GM12878 (cell line): ENCODE measurements at regions not wholly inside any gene's neighbourhood (a gene's known extent, or its start where the extent isn't known, plus 50 kb on each side); places are given as distances from the start of the nearest gene placed in this dataset.

Experiments
- ATAC-seq: fragments of 200-7000 bp; cut with Tn5 transposase; 3 replicates; pipeline ENCODE4 v1.9.1; 2020; ENCODE audit warnings: mild to moderate bottlenecking, moderate library complexity
- BruUV-seq: library from RNA; stranded (reverse); fragments of 400-500 nt; replicated peaks from 2 replicates; lab custom pipeline; 2021; lab: Mats Ljungman, UMichigan
- CTCF ChIA-PET: fragments of 300-600 bp; sonication (Branson Sonifier 250); formaldehyde crosslinking; extraction: SDS; loops from one replicate; lab custom pipeline; 2021; ENCODE audit warnings: inconsistent platforms; lab: Yijun Ruan, JAX
- POLR2A ChIA-PET: fragments of 350-600 bp; formaldehyde crosslinking; extraction: SDS; loops from one replicate; lab custom pipeline; 2021; ENCODE audit warnings: inconsistent platforms; lab: Charles Lee
- RAD21 ChIA-PET: fragments of 300-600 bp; sonication (Branson Sonifier 250); formaldehyde crosslinking; loops from one replicate; lab custom pipeline; 2023; ENCODE audit warnings: antibody characterized with exemption; ENCODE audit not compliant: unreplicated experiment; lab: Charles Lee
- SMC1A ChIA-PET: fragments of 300-600 bp; sonication (Branson Sonifier 250); formaldehyde crosslinking; loops from one replicate; lab custom pipeline; 2023; ENCODE audit not compliant: unreplicated experiment, uncharacterized antibody; lab: Charles Lee
- DNase-seq: peaks from one replicate; pipeline ENCODE4 v3.0.0-alpha.2; 2011; ENCODE audit warnings: low read depth, low spot score
- FAIRE-seq: peaks from 3 replicates; lab custom pipeline; 2011; peaks lifted over from hg19 to GRCh38; lab: Jason Lieb, UNC
- H2AFZ ChIP-seq: 2 replicates; pipeline ENCODE4 v1.6.0; 2011; ENCODE audit warnings: low read depth, low read length, control low read depth; ENCODE audit not compliant: control insufficient read depth
- H3K27ac ChIP-seq: 2 replicates; pipeline ENCODE4 v1.5.1; 2011; ENCODE audit warnings: control low read depth; ENCODE audit not compliant: control insufficient read depth, insufficient read depth
- H3K27me3 ChIP-seq, 2 experiments: replicated peaks in 1 of 2; 2 replicates each; pipeline versions ENCODE4 v1.6.0 to v1.6.1; 2011; ENCODE audit warnings: low read length in 1 of 2; ENCODE audit not compliant: control insufficient read depth in 2 of 2, insufficient read depth in 2 of 2
- H3K36me3 ChIP-seq, 2 experiments: 2 replicates each; pipeline ENCODE4 v1.5.1; 2011; ENCODE audit warnings: low read length in 1 of 2; ENCODE audit not compliant: control insufficient read depth in 2 of 2, insufficient read depth in 2 of 2
- H3K4me1 ChIP-seq: 2 replicates; pipeline ENCODE4 v1.6.1; 2011; ENCODE audit warnings: mild to moderate bottlenecking, low read length, moderate library complexity, mixed read lengths; ENCODE audit not compliant: control insufficient read depth, insufficient read depth
- H3K4me2 ChIP-seq: 2 replicates; pipeline ENCODE4 v1.6.0; 2011; ENCODE audit warnings: control low read depth; ENCODE audit not compliant: control insufficient read depth, insufficient read depth
- H3K4me3 ChIP-seq: fragments of 200-600 bp; sonication (generic); 2 replicates; pipeline ENCODE4 v1.5.1; 2016
- H3K79me2 ChIP-seq: 2 replicates; pipeline ENCODE4 v1.6.0; 2011; ENCODE audit warnings: low read length; ENCODE audit not compliant: control insufficient read depth, insufficient read depth
- H3K9ac ChIP-seq: 2 replicates; pipeline ENCODE4 v1.8.0; 2011; ENCODE audit warnings: low read length, control low read depth, mixed read lengths; ENCODE audit not compliant: control insufficient read depth, insufficient read depth
- H3K9me3 ChIP-seq: replicated peaks from 3 replicates; pipeline ENCODE4 v1.5.1; 2011; ENCODE audit warnings: mild to moderate bottlenecking, low read length; ENCODE audit not compliant: control insufficient read depth, insufficient read depth
- H4K20me1 ChIP-seq: 2 replicates; pipeline ENCODE4 v1.6.0; 2011; ENCODE audit not compliant: control insufficient read depth, insufficient read depth
- ATF2 ChIP-seq: IDR thresholded peaks from 2 replicates; pipeline ENCODE4 v1.6.1; 2012; ENCODE audit warnings: low read length, inconsistent platforms
- ATF7 ChIP-seq: fragments of 450-650 bp; IDR thresholded peaks from 2 replicates; pipeline ENCODE4 v1.6.1; 2016; ENCODE audit warnings: low read depth, mild to moderate bottlenecking
- IKZF2 ChIP-seq, 2 experiments: fragments of 450-650 bp; IDR thresholded peaks; 2 replicates each; pipeline ENCODE4 v1.6.1; 2017; ENCODE audit warnings: mild to moderate bottlenecking in 2 of 2, moderate library complexity in 2 of 2
- KLF5 ChIP-seq: fragments of 450-650 bp; IDR thresholded peaks from 2 replicates; pipeline ENCODE4 v1.6.1; 2014; ENCODE audit warnings: mild to moderate bottlenecking; ENCODE audit not compliant: partially characterized antibody
- MEF2A ChIP-seq: IDR thresholded peaks from 2 replicates; pipeline ENCODE4 v1.6.1; 2011; ENCODE audit warnings: low read depth, mild to moderate bottlenecking, low read length, moderate library complexity; ENCODE audit not compliant: insufficient read depth
- MTA3 ChIP-seq: IDR thresholded peaks from 2 replicates; pipeline ENCODE4 v1.6.1; 2012; ENCODE audit warnings: low read length, inconsistent platforms, borderline replicate concordance
- MXI1 ChIP-seq: fragments of 150-350 bp; IDR thresholded peaks from 2 replicates; pipeline ENCODE4 v1.6.1; 2011; ENCODE audit warnings: low read depth, mild to moderate bottlenecking, inconsistent platforms, low read length, improper control_type of control experiment
- NFXL1 ChIP-seq: fragments of 450-650 bp; IDR thresholded peaks from 2 replicates; pipeline ENCODE4 v1.6.1; 2017; ENCODE audit warnings: antibody characterized with exemption, mild to moderate bottlenecking, borderline replicate concordance
- POLR2A ChIP-seq: IDR thresholded peaks from 2 replicates; pipeline ENCODE4 v1.6.1; 2011; ENCODE audit warnings: low read depth, mild to moderate bottlenecking, low read length
- SIN3A ChIP-seq: IDR thresholded peaks from 2 replicates; pipeline ENCODE4 v1.6.1; 2012; ENCODE audit warnings: low read depth, low read length, improper control_type of control experiment
- SUZ12 ChIP-seq: fragments of 200-600 bp; sonication (generic); IDR thresholded peaks from one replicate; pipeline ENCODE4 v1.6.1; 2018; ENCODE audit warnings: antibody characterized with exemption, mild to moderate bottlenecking; ENCODE audit not compliant: unreplicated experiment
- ZNF217 ChIP-seq: fragments of 450-650 bp; IDR thresholded peaks from 2 replicates; pipeline ENCODE4 v1.6.1; 2017; ENCODE audit warnings: antibody characterized with exemption, mild to moderate bottlenecking
- ZZZ3 ChIP-seq: IDR thresholded peaks from 2 replicates; pipeline ENCODE4 v1.6.1; 2011; ENCODE audit warnings: low read depth; ENCODE audit not compliant: control insufficient read depth, insufficient read length
- WGBS: methylation state at CpG from one replicate; pipeline ENCODE4 v1.1.6; 2016; ENCODE audit warnings: low lambda C conversion rate; ENCODE audit not compliant: insufficient replicate concordance, insufficient coverage; ENCODE audit errors: missing lambda C conversion rate; 5-methylcytosine and 5-hydroxymethylcytosine counted together
- in situ Hi-C: fragments of 300-500 bp; cut with MboI; formaldehyde crosslinking; loops from 9 replicates; pipeline ENCODE4 v1.14.3; 2018; ENCODE audit warnings: mixed read lengths
- intact Hi-C: fragments of 100-400 bp; cut with micrococcal nuclease; formaldehyde crosslinking; loops from one replicate; pipeline ENCODE4 v1.14.2; 2022; ENCODE audit not compliant: unreplicated experiment
- TF ChIP-seq, protein P1 (sequence below): fragments of 450-650 bp; formaldehyde crosslinking; IDR thresholded peaks from 2 replicates; pipeline ENCODE4 v1.4.0; 2022; ENCODE audit warnings: mild to moderate bottlenecking, moderate library complexity
- TF ChIP-seq, protein P2 (sequence below): fragments of 150-350 bp; IDR thresholded peaks from 2 replicates; pipeline ENCODE4 v1.6.1; 2014; ENCODE audit warnings: mild to moderate bottlenecking, low read depth, low read length
- TF ChIP-seq, protein P3 (sequence below), 3 experiments: IDR thresholded peaks in 2 of 3; conservative IDR thresholded peaks in 1 of 3; 2 replicates each; pipeline ENCODE4 v1.5.1; 2011; ENCODE audit warnings: low read depth in 3 of 3, low read length in 3 of 3, mild to moderate bottlenecking in 3 of 3, control low read depth in 2 of 3, moderate library complexity in 2 of 3, inconsistent platforms in 1 of 3, mixed read lengths in 1 of 3; ENCODE audit not compliant: control insufficient read depth in 2 of 3, insufficient read depth in 1 of 3; ENCODE audit errors: extremely low read depth in 1 of 3
- TF ChIP-seq, protein P4 (sequence below): fragments of 450-650 bp; IDR thresholded peaks from 2 replicates; pipeline ENCODE4 v1.6.1; 2016; ENCODE audit warnings: mild to moderate bottlenecking

GRCh38 chr4:133464311-133464710, 315.2 kb downstream of the PCDH10 start:
- in situ Hi-C loops: no loop called here
- BruUV-seq: no TSS peak
- Histone ChIP-seq H3K4me2 (no peak overlapping the region), H3K4me1 (no peaks in the 10 kb centered on the region), H2AFZ (no peak overlapping the region), H3K9me3 (no peaks in the 10 kb centered on the region), H3K4me3 (no peak overlapping the region), H3K9ac (no peak overlapping the region), H3K27ac (no peak overlapping the region), H4K20me1 (no peaks in the 10 kb centered on the region), H3K79me2 (no peaks in the 10 kb centered on the region), H3K27me3 (no peaks in the 10 kb centered on the region), H3K36me3 (no peaks in the 10 kb centered on the region)
- DNase-seq: no peak
- POLR2A ChIA-PET: no interaction called here
- FAIRE-seq: no peak
- SMC1A ChIA-PET: no interaction called here
- RAD21 ChIA-PET: no interaction called here
- intact Hi-C loops: no loop called here
- 68% methylated on average over 4 of the region's 4 CpGs for WGBS
- CTCF ChIA-PET: interaction anchor here (1.0 kb wide), 1 partner anchor 374 kb away, joined by 4 read pairs; no protein-coding TSS in a partner anchor
- no peak for ATAC-seq
- TF ChIP-seq SIN3A: no peak
- no peak for TF ChIP-seq ATF7
- TF ChIP-seq, protein P1, sequence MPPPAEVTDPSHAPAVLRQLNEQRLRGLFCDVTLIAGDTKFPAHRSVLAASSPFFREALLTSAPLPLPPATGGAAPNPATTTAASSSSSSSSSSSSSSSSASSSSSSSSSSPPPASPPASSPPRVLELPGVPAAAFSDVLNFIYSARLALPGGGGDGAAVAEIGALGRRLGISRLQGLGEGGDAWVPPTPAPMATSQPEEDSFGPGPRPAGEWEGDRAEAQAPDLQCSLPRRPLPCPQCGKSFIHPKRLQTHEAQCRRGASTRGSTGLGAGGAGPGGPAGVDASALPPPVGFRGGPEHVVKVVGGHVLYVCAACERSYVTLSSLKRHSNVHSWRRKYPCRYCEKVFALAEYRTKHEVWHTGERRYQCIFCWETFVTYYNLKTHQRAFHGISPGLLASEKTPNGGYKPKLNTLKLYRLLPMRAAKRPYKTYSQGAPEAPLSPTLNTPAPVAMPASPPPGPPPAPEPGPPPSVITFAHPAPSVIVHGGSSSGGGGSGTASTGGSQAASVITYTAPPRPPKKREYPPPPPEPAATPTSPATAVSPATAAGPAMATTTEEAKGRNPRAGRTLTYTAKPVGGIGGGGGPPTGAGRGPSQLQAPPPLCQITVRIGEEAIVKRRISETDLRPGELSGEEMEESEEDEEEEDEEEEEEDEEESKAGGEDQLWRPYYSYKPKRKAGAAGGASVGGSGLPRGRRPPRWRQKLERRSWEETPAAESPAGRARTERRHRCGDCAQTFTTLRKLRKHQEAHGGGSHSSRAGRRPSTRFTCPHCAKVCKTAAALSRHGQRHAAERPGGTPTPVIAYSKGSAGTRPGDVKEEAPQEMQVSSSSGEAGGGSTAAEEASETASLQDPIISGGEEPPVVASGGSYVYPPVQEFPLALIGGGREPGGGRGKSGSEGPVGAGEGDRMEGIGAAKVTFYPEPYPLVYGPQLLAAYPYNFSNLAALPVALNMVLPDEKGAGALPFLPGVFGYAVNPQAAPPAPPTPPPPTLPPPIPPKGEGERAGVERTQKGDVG (CRISPR knock-in tag): no peak
- no peak for TF ChIP-seq ZNF217
- TF ChIP-seq, protein P2, sequence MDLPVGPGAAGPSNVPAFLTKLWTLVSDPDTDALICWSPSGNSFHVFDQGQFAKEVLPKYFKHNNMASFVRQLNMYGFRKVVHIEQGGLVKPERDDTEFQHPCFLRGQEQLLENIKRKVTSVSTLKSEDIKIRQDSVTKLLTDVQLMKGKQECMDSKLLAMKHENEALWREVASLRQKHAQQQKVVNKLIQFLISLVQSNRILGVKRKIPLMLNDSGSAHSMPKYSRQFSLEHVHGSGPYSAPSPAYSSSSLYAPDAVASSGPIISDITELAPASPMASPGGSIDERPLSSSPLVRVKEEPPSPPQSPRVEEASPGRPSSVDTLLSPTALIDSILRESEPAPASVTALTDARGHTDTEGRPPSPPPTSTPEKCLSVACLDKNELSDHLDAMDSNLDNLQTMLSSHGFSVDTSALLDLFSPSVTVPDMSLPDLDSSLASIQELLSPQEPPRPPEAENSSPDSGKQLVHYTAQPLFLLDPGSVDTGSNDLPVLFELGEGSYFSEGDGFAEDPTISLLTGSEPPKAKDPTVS: no peak
- no peak for TF ChIP-seq ATF2
- no peak for TF ChIP-seq MTA3
- no peak for TF ChIP-seq IKZF2 (IDR thresholded peaks at IDR 0.05)
- TF ChIP-seq ZZZ3: no peak
- no peak for TF ChIP-seq POLR2A
- no peak for TF ChIP-seq SUZ12
- TF ChIP-seq, protein P3, sequence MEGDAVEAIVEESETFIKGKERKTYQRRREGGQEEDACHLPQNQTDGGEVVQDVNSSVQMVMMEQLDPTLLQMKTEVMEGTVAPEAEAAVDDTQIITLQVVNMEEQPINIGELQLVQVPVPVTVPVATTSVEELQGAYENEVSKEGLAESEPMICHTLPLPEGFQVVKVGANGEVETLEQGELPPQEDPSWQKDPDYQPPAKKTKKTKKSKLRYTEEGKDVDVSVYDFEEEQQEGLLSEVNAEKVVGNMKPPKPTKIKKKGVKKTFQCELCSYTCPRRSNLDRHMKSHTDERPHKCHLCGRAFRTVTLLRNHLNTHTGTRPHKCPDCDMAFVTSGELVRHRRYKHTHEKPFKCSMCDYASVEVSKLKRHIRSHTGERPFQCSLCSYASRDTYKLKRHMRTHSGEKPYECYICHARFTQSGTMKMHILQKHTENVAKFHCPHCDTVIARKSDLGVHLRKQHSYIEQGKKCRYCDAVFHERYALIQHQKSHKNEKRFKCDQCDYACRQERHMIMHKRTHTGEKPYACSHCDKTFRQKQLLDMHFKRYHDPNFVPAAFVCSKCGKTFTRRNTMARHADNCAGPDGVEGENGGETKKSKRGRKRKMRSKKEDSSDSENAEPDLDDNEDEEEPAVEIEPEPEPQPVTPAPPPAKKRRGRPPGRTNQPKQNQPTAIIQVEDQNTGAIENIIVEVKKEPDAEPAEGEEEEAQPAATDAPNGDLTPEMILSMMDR (IDR thresholded peaks at IDR 0.05 in 2 of 3, conservative IDR thresholded peaks at IDR 0.05 in 1 of 3; ENCODE audit: control insufficient read depth in 2 of 3, extremely low read depth in 1 of 3, insufficient read depth in 1 of 3, low read depth in 3 of 3, low read length in 3 of 3): no peak
- TF ChIP-seq MXI1: no peak
- TF ChIP-seq KLF5: no peak
- TF ChIP-seq MEF2A: no peak
- TF ChIP-seq, protein P4, sequence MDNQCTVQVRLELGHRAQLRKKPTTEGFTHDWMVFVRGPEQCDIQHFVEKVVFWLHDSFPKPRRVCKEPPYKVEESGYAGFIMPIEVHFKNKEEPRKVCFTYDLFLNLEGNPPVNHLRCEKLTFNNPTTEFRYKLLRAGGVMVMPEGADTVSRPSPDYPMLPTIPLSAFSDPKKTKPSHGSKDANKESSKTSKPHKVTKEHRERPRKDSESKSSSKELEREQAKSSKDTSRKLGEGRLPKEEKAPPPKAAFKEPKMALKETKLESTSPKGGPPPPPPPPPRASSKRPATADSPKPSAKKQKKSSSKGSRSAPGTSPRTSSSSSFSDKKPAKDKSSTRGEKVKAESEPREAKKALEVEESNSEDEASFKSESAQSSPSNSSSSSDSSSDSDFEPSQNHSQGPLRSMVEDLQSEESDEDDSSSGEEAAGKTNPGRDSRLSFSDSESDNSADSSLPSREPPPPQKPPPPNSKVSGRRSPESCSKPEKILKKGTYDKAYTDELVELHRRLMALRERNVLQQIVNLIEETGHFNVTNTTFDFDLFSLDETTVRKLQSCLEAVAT: no peak
- TF ChIP-seq NFXL1: no peak
